NT2/D1 (cell line): ENCODE measurements at regions not wholly inside any gene's neighbourhood (a gene's known extent, or its start where the extent isn't known, plus 50 kb on each side); places are given as distances from the start of the nearest gene placed in this dataset.

Experiments used
- YY1 ChIP-seq: IDR thresholded peaks from 2 replicates; pipeline ENCODE4 v1.6.1; 2011; ENCODE audit not compliant: insufficient read length, insufficient read depth
- ZNF274 ChIP-seq: IDR thresholded peaks from 2 replicates; pipeline ENCODE4 v1.6.1; 2011; ENCODE audit warnings: mild to moderate bottlenecking, low read depth, low read length

DNA sequence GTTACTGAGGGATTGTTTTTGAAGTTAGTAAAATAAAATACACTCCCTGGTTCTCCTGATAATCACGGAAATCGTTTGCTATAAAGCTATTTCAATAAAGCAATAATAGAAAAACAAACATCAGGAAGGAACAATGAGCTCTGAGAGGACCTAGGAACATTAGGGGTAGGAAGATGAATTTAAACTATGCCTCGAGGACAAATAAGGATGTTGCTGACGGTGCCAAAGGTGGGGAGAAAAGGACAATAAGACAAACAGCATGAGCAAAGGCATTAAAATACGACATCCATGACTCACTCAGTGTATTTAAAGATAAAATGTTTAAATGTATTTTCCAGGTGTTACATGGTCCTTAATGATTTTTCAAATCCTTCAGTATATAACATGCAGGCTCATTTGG is 110.3 kb downstream of the MTNR1A start:
- TF ChIP-seq YY1, result no peak
- no peak for TF ChIP-seq ZNF274
